ENCODE measurements at regions not wholly inside any gene's neighbourhood (a gene's known extent, or its start where the extent isn't known, plus 50 kb on each side); places are given as distances from the start of the nearest gene placed in this dataset.

DNA sequence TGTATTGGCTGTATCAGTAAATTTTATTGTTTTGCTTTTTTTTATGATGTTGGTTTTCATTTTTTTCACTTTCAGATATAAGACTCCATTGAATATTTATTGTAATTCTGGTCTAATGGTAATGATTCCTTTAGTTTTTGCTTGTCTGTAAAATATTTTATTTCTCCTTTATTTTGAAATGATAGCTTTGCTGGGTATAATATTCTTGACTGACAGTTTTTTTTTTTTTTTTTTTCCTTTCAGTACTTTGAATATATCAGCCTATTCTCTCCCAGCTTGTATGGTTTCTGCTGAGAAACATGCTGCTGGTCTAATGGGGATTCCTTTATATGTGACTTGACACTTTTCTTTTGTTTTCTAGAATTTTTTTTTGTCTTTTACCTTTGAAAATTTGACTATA lies 195.1 kb upstream of the SLC38A2 start:
- no TSS peak for BruUV-seq (replicated peaks)
- dilution Hi-C loops (cut with HindIII; ENCODE audit: low sequenced_read_pairs, unreplicated experiment), result no loop called here

More for the DNA sequence above, 195.1 kb upstream of the SLC38A2 start:
- 0 out of 4 replicates have a peak, but pooled peaks cover 0 to 4% of the 10 kb centered on the region in 2 experiments for H3K79me1 ChIP-seq (ENCODE audit: low read depth in 1 of 2, low read length in 2 of 2)
- no peak overlapping the region for H3K18ac ChIP-seq (ENCODE audit: low read depth, low read length)
- no peak overlapping the region for H3K14ac ChIP-seq (replicated peaks; ENCODE audit: low read depth, low read length)
- no peak overlapping the region for H4K5ac ChIP-seq (ENCODE audit: low read depth, low read length)
- in situ Hi-C loops (cut with MboI; ENCODE audit: low sequenced_read_pairs), result no loop called here
- no peak overlapping the region for H3K23ac ChIP-seq (ENCODE audit: low read depth, low read length)
- no peak overlapping the region for H4K91ac ChIP-seq (ENCODE audit: insufficient read depth, low read depth, low read length)
- no peak overlapping the region for H3K4ac ChIP-seq (ENCODE audit: low read depth, low read length)
- intact Hi-C loops (cut with micrococcal nuclease), result no loop called here
- peaks cover under 1% of the 10 kb centered on the region; the same call in 1 of the 2 replicates for H3K4me1 ChIP-seq (ENCODE audit: control insufficient read depth, insufficient read depth, low read length)
- ATAC-seq (ENCODE audit: low read depth), result no peak
- no peak overlapping the region for H2AK5ac ChIP-seq (ENCODE audit: low read depth, low read length)
- TF ChIP-seq CEBPB (IDR thresholded peaks at IDR 0.05; ENCODE audit: low read depth, low read length) (no peak), MAFK (IDR thresholded peaks at IDR 0.05; ENCODE audit: low read depth, low read length) (no peak), SMC3 (IDR thresholded peaks at IDR 0.05; ENCODE audit: low read depth, low read length) (no peak), RCOR1 (IDR thresholded peaks at IDR 0.05; ENCODE audit: insufficient replicate concordance, low read length) (no peak), BHLHE40 (IDR thresholded peaks at IDR 0.05; ENCODE audit: low read depth, low read length) (no peak), POLR2A (IDR thresholded peaks at IDR 0.05; ENCODE audit: low read depth, low read length) (no peak), RFX5 (IDR thresholded peaks at IDR 0.05; ENCODE audit: low read depth, low read length) (no peak), NFE2L2 (IDR thresholded peaks at IDR 0.05; ENCODE audit: low read depth, low read length) (no peak), RAD21 (IDR thresholded peaks at IDR 0.05; ENCODE audit: low read length) (no peak), CHD1 (IDR thresholded peaks at IDR 0.05; ENCODE audit: low read depth, low read length) (no peak), MXI1 (IDR thresholded peaks at IDR 0.05; ENCODE audit: borderline replicate concordance, low read depth, low read length) (no peak), MAZ (IDR thresholded peaks at IDR 0.05; ENCODE audit: borderline replicate concordance, low read depth, low read length) (no peak)
- TF ChIP-seq, protein P1, sequence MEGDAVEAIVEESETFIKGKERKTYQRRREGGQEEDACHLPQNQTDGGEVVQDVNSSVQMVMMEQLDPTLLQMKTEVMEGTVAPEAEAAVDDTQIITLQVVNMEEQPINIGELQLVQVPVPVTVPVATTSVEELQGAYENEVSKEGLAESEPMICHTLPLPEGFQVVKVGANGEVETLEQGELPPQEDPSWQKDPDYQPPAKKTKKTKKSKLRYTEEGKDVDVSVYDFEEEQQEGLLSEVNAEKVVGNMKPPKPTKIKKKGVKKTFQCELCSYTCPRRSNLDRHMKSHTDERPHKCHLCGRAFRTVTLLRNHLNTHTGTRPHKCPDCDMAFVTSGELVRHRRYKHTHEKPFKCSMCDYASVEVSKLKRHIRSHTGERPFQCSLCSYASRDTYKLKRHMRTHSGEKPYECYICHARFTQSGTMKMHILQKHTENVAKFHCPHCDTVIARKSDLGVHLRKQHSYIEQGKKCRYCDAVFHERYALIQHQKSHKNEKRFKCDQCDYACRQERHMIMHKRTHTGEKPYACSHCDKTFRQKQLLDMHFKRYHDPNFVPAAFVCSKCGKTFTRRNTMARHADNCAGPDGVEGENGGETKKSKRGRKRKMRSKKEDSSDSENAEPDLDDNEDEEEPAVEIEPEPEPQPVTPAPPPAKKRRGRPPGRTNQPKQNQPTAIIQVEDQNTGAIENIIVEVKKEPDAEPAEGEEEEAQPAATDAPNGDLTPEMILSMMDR (conservative IDR thresholded peaks at IDR 0.05; ENCODE audit: low read depth, low read length), result no peak
- TF ChIP-seq, protein P2, sequence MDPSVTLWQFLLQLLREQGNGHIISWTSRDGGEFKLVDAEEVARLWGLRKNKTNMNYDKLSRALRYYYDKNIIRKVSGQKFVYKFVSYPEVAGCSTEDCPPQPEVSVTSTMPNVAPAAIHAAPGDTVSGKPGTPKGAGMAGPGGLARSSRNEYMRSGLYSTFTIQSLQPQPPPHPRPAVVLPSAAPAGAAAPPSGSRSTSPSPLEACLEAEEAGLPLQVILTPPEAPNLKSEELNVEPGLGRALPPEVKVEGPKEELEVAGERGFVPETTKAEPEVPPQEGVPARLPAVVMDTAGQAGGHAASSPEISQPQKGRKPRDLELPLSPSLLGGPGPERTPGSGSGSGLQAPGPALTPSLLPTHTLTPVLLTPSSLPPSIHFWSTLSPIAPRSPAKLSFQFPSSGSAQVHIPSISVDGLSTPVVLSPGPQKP (IDR thresholded peaks at IDR 0.05; ENCODE audit: borderline replicate concordance, low read depth, low read length), result no peak
- no peak overlapping the region for H2BK15ac ChIP-seq (ENCODE audit: low read depth, low read length)
- H2AFZ ChIP-seq (replicated peaks; ENCODE audit: low read length, poor library complexity), result no peak overlapping the region
- H3K4me2 ChIP-seq (ENCODE audit: low read depth, low read length), result no peak overlapping the region
- H3K56ac ChIP-seq (ENCODE audit: extremely low read depth, insufficient read depth, low read length), result no peak overlapping the region
- H2BK5ac ChIP-seq (ENCODE audit: low read depth, low read length, poor library complexity, severe bottlenecking), result no peak overlapping the region
- H4K20me1 ChIP-seq (ENCODE audit: insufficient read depth, low read length), result no peaks in the 10 kb centered on the region
- H2BK120ac ChIP-seq (ENCODE audit: low read depth, low read length), result no peak overlapping the region
- H2AK9ac ChIP-seq (replicated peaks; ENCODE audit: low read depth, low read length, poor library complexity), result no peak overlapping the region
- no peak overlapping the region for H2BK20ac ChIP-seq (ENCODE audit: low read depth, low read length)
- ChIA-PET POLR2A (ENCODE audit: unreplicated experiment) (no interaction called here), CTCF (interaction anchor here (0.6 kb wide), 1 partner anchor 191 kb away, joined by 3 read pairs; no protein-coding TSS in a partner anchor)
- H3K9me1 ChIP-seq (ENCODE audit: insufficient read depth, low read length), result no peaks in the 10 kb centered on the region
- H3K9ac ChIP-seq (ENCODE audit: low read depth, low read length), result no peak overlapping the region
- H3K27me3 ChIP-seq (ENCODE audit: control insufficient read depth, insufficient read depth, low read length), result no peaks in the 10 kb centered on the region
- no peak for DNase-seq
- no peak overlapping the region for H4K8ac ChIP-seq (ENCODE audit: low read depth in 2 of 2, low read length in 2 of 2)
- H3K4me3 ChIP-seq (ENCODE audit: insufficient read depth, low read depth, low read length), result no peak overlapping the region
- H3K9me3 ChIP-seq (ENCODE audit: control insufficient read depth, insufficient read depth, low read length), result peaks cover 14% of the 10 kb centered on the region
- no peak overlapping the region for H3K27ac ChIP-seq (ENCODE audit: insufficient read depth, low read length)
- H3K36me3 ChIP-seq (ENCODE audit: control insufficient read depth, insufficient read depth, low read length), result no peaks in the 10 kb centered on the region

Measured in IMR-90 (cell line).